ENCODE measurements at regions not wholly inside any gene's neighbourhood (a gene's known extent, or its start where the extent isn't known, plus 50 kb on each side); places are given as distances from the start of the nearest gene placed in this dataset.

GRCh38 chr13:95380468-95381211 is 79.4 kb upstream of the ABCC4 start:
- no peak for TF ChIP-seq CSRNP3 (CRISPR knock-in tag; IDR thresholded peaks at IDR 0.05)
- TF ChIP-seq TCF4 (CRISPR knock-in tag; IDR thresholded peaks at IDR 0.05; ENCODE audit: borderline replicate concordance), result no peak
- no peak for TF ChIP-seq OSR1 (CRISPR knock-in tag; IDR thresholded peaks at IDR 0.05)
- TF ChIP-seq ISL1 (CRISPR knock-in tag; IDR thresholded peaks at IDR 0.05), result no peak
- no peak for TF ChIP-seq CREB5 (CRISPR knock-in tag; IDR thresholded peaks at IDR 0.05; ENCODE audit: low read depth)
- no peak for TF ChIP-seq ZFP30 (CRISPR knock-in tag; IDR thresholded peaks at IDR 0.05)
- TF ChIP-seq ZNF8 (CRISPR knock-in tag; IDR thresholded peaks at IDR 0.05), result no peak
- TF ChIP-seq GLIS3 (CRISPR knock-in tag; IDR thresholded peaks at IDR 0.05), result no peak
- no peak for TF ChIP-seq TSHZ2 (CRISPR knock-in tag; IDR thresholded peaks at IDR 0.05)
- TF ChIP-seq BACH2 (CRISPR knock-in tag; IDR thresholded peaks at IDR 0.05; ENCODE audit: borderline replicate concordance), result no peak
- TF ChIP-seq ZNF565 (CRISPR knock-in tag; conservative IDR thresholded peaks at IDR 0.05; ENCODE audit: low read depth), result no peak
- TF ChIP-seq RARB (CRISPR knock-in tag; IDR thresholded peaks at IDR 0.05), result no peak
- no peak for TF ChIP-seq PATZ1 (CRISPR knock-in tag; IDR thresholded peaks at IDR 0.05; ENCODE audit: borderline replicate concordance)

Measured in SK-N-SH treated with all-trans-retinoic acid at 6 μM for 48 hours (cell line).